CD14-positive monocyte (primary cell): ENCODE measurements at regions not wholly inside any gene's neighbourhood (a gene's known extent, or its start where the extent isn't known, plus 50 kb on each side); places are given as distances from the start of the nearest gene placed in this dataset.

Source experiments
- DNase-seq, 3 donors: peaks; one replicate each; pipeline ENCODE4 v3.0.0-alpha.2; 2011 to 2022
- H2AFZ ChIP-seq: 2 replicates; pipeline ENCODE4 v1.6.0; 2012; ENCODE audit warnings: mild to moderate bottlenecking, low read depth, low read length, inconsistent platforms; ENCODE audit not compliant: insufficient read depth, poor library complexity, severe bottlenecking
- H3K27ac ChIP-seq, 2 donors: 1 replicate in 1 of 2; 2 replicates in 1 of 2; pipeline ENCODE4 v1.5.1; 2012 to 2013; ENCODE audit warnings: low read length in 2 of 2, control low read depth in 1 of 2, inconsistent platforms in 1 of 2, low read depth in 1 of 2, mild to moderate bottlenecking in 1 of 2
- H3K27me3 ChIP-seq, 2 donors: one replicate each; pipeline versions ENCODE4 v1.6.0 to v1.6.1; 2011 to 2013; ENCODE audit warnings: low read length in 2 of 2; ENCODE audit not compliant: control insufficient read depth in 2 of 2, insufficient read depth in 2 of 2
- H3K36me3 ChIP-seq, 2 donors: replicated peaks in 1 of 2; 1 replicate in 1 of 2; 2 replicates in 1 of 2; pipeline versions ENCODE4 v1.5.1 to v1.6.1; 2012 to 2013; ENCODE audit warnings: low read length in 2 of 2, control low read depth in 1 of 2, inconsistent platforms in 1 of 2, mild to moderate bottlenecking in 1 of 2; ENCODE audit not compliant: insufficient read depth in 2 of 2, control insufficient read depth in 1 of 2
- H3K4me1 ChIP-seq, 2 donors: 1 replicate in 1 of 2; 2 replicates in 1 of 2; pipeline versions ENCODE4 v1.5.1 to v1.6.1; 2012 to 2013; ENCODE audit warnings: low read length in 2 of 2, control low read depth in 1 of 2, inconsistent platforms in 1 of 2, mild to moderate bottlenecking in 1 of 2, moderate library complexity in 1 of 2; ENCODE audit not compliant: insufficient read depth in 2 of 2, control insufficient read depth in 1 of 2
- H3K4me2 ChIP-seq: replicated peaks from 2 replicates; pipeline ENCODE3; 2012; ENCODE audit warnings: low read length, moderate library complexity, mild to moderate bottlenecking; ENCODE audit not compliant: poor library complexity, severe bottlenecking; ENCODE audit errors: extremely low read depth
- H3K4me3 ChIP-seq, 3 experiments: fragments of 200-600 bp in 1 of 3; sonication (generic) in 1 of 3; replicated peaks in 1 of 3; 1 replicate in 2 of 3; 2 replicates in 1 of 3; pipeline ENCODE4 v1.5.1; 2011 to 2013; ENCODE audit warnings: low read length in 3 of 3, mild to moderate bottlenecking in 3 of 3, control low read depth in 2 of 3, low read depth in 2 of 3, inconsistent platforms in 1 of 3, moderate library complexity in 1 of 3
- H3K79me2 ChIP-seq: 2 replicates; pipeline ENCODE4 v1.6.0; 2012; ENCODE audit warnings: mild to moderate bottlenecking, control low read depth, inconsistent platforms, low read length, moderate library complexity; ENCODE audit not compliant: insufficient read depth
- H3K9ac ChIP-seq: 2 replicates; pipeline ENCODE4 v1.6.0; 2017; ENCODE audit warnings: low read length, mild to moderate bottlenecking; ENCODE audit not compliant: insufficient read depth, poor library complexity, severe bottlenecking
- H3K9me3 ChIP-seq, 2 donors: replicated peaks in 1 of 2; 1 replicate in 1 of 2; 2 replicates in 1 of 2; pipeline versions ENCODE4 v1.5.1 to v1.6.1; 2012 to 2013; ENCODE audit warnings: low read length in 2 of 2, control low read depth in 1 of 2; ENCODE audit not compliant: control insufficient read depth in 1 of 2, insufficient read depth in 1 of 2
- H4K20me1 ChIP-seq: 2 replicates; pipeline ENCODE4 v1.6.0; 2012; ENCODE audit warnings: mild to moderate bottlenecking, low read length, control low read depth, moderate library complexity; ENCODE audit not compliant: insufficient read depth
- H3K27ac Mint-ChIP-seq, 7 donors: one replicate each; pipeline ENCODE4 v1.8.0; 2020; ENCODE audit warnings: mild to moderate bottlenecking in 7 of 7, mixed read lengths in 7 of 7, moderate library complexity in 6 of 7, inconsistent platforms in 2 of 7
- H3K27me3 Mint-ChIP-seq, 3 donors: one replicate each; pipeline ENCODE4 v1.8.0; 2021 to 2022; ENCODE audit warnings: low read depth in 3 of 3, mild to moderate bottlenecking in 3 of 3, mixed read lengths in 3 of 3, moderate library complexity in 3 of 3, inconsistent platforms in 1 of 3
- H3K36me3 Mint-ChIP-seq, 2 donors: one replicate each; pipeline ENCODE4 v1.8.0; 2020; ENCODE audit warnings: mixed read lengths in 2 of 2, inconsistent platforms in 1 of 2, mild to moderate bottlenecking in 1 of 2
- H3K4me1 Mint-ChIP-seq: one replicate; pipeline ENCODE4 v1.8.0; 2020; ENCODE audit warnings: mild to moderate bottlenecking, mixed read lengths
- H3K4me3 Mint-ChIP-seq, 2 donors: one replicate each; pipeline ENCODE4 v1.8.0; 2020; ENCODE audit warnings: mild to moderate bottlenecking in 2 of 2, mixed read lengths in 2 of 2, moderate library complexity in 1 of 2
- H3K9me3 Mint-ChIP-seq, 7 donors: one replicate each; pipeline ENCODE4 v1.8.0; 2020 to 2022; ENCODE audit warnings: mixed read lengths in 7 of 7, mild to moderate bottlenecking in 6 of 7, moderate library complexity in 6 of 7, inconsistent platforms in 2 of 7
- CTCF ChIP-seq: fragments of 200-600 bp; IDR thresholded peaks from one replicate; pipeline ENCODE4 v1.8.0; 2022; ENCODE audit warnings: antibody characterized with exemption, mild to moderate bottlenecking
- WGBS: methylation state at CpG from one replicate; pipeline ENCODE4 v1.1.5; 2013; ENCODE audit warnings: missing lambda C conversion rate; ENCODE audit not compliant: insufficient coverage; 5-methylcytosine and 5-hydroxymethylcytosine counted together
- intact Hi-C, 2 donors: fragments of 100-400 bp; cut with micrococcal nuclease; formaldehyde crosslinking; loops; one replicate each; pipeline versions ENCODE4 v1.15.0 to v1.15.1; 2023

- intact Hi-C loops, result no loop called here
- no peak overlapping the region for H2AFZ ChIP-seq
- peaks cover 8 to 11% (median 9%) of the 10 kb centered on the region in 3 donors for H3K27me3 Mint-ChIP-seq
Measured at GRCh38 chr16:66143415-66143814, 223.1 kb upstream of the CDH5 start.

GRCh38 chr16:66141885-66142284, 224.6 kb upstream of the CDH5 start:
- Histone ChIP-seq H4K20me1 (no peaks in the 10 kb centered on the region), H3K4me3 (no peak overlapping the region), H2AFZ (no peak overlapping the region), H3K9me3 (no peaks in the 10 kb centered on the region), H3K4me1 (no peaks in the 10 kb centered on the region), H3K9ac (no peak overlapping the region), H3K27ac (no peak overlapping the region), H3K27me3 (no peaks in the 10 kb centered on the region), H3K4me2 (no peak overlapping the region), H3K79me2 (no peaks in the 10 kb centered on the region), H3K36me3 (no peaks in the 10 kb centered on the region)
- no peaks in the 10 kb centered on the region for H3K36me3 Mint-ChIP-seq
- H3K27me3 Mint-ChIP-seq, result peaks cover 8 to 11% (median 9%) of the 10 kb centered on the region in 3 donors
- no peak for DNase-seq
- no peak overlapping the region for H3K27ac Mint-ChIP-seq
- intact Hi-C loops, result no loop called here
- H3K9me3 Mint-ChIP-seq, result no peaks in the 10 kb centered on the region
- TF ChIP-seq CTCF, result no peak
- no CpG with 5 or more reads among the region's 5 CpGs for WGBS
- peaks cover 11% of the 10 kb centered on the region for H3K4me1 Mint-ChIP-seq
- H3K4me3 Mint-ChIP-seq, result no peak overlapping the region

More at GRCh38 chr16:66143415-66143814, 223.1 kb upstream of the CDH5 start:
- no peak overlapping the region for H3K4me3 Mint-ChIP-seq
- H3K4me1 ChIP-seq, result no peaks in the 10 kb centered on the region
- TF ChIP-seq CTCF, result no peak
- H3K9me3 ChIP-seq, result no peaks in the 10 kb centered on the region
- H3K27me3 ChIP-seq, result no peaks in the 10 kb centered on the region
- no peak overlapping the region for H3K4me2 ChIP-seq
- H4K20me1 ChIP-seq, result no peaks in the 10 kb centered on the region
- no peaks in the 10 kb centered on the region for H3K9me3 Mint-ChIP-seq
- H3K4me1 Mint-ChIP-seq, result peaks cover 14% of the 10 kb centered on the region
- H3K79me2 ChIP-seq, result no peaks in the 10 kb centered on the region
- H3K27ac Mint-ChIP-seq, result no peak overlapping the region
- no peak overlapping the region for H3K27ac ChIP-seq
- no peaks in the 10 kb centered on the region for H3K36me3 ChIP-seq
- H3K4me3 ChIP-seq, result no peak overlapping the region
- no peak for DNase-seq
- WGBS, result no CpG with 5 or more reads among the region's 1 CpG
- H3K9ac ChIP-seq, result no peak overlapping the region
- H3K36me3 Mint-ChIP-seq, result no peaks in the 10 kb centered on the region
